NCI-H2107 treated with DMSO at 0.1 percent for 48 hours (cell line): ENCODE measurements at regions not wholly inside any gene's neighbourhood (a gene's known extent, or its start where the extent isn't known, plus 50 kb on each side); places are given as distances from the start of the nearest gene placed in this dataset.

ENCODE experiments used
- DNase-seq: peaks from one replicate; lab custom pipeline; 2025; ENCODE audit not compliant: unreplicated experiment; lab: John Stamatoyannopoulos, UW

- no peak for DNase-seq
These were observed 512.2 kb upstream of the PKDCC start for GRCh38 chr2:41535575-41535974.

GRCh38 chr2:41540272-41540998 lies 507.4 kb upstream of the PKDCC start:
- no peak for DNase-seq

DNA sequence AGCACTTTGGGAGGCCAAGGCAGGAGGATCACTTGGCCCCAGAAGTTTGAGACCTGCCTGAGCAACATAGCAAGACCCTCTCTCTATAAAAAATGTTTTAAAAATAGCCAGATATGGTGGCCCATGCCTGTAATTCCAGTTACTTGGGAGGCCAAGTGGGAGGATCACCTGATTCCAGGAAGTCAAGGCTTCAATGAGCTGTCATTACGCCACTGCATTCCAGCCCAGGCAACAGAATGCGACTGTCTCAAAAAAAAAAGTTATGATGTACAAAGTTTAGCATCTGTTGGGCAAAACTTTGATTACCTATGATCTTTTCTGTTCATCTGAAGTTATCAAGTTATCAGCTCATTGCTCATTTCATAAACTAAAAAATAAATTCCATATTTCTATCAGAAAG lies 504.1 kb upstream of the PKDCC start:
- DNase-seq: no peak

- DNase-seq: no peak
These were observed 503.1 kb upstream of the PKDCC start for GRCh38 chr2:41544709-41545108.

GRCh38 chr2:41546031-41546430 lies 501.8 kb upstream of the PKDCC start:
- no peak for DNase-seq

GRCh38 chr2:41568648-41569047 lies 479.2 kb upstream of the PKDCC start:
- DNase-seq: no peak

GRCh38 chr2:41572154-41572553 lies 475.7 kb upstream of the PKDCC start:
- no peak for DNase-seq

- DNase-seq: no peak
These were observed 471.4 kb upstream of the PKDCC start for GRCh38 chr2:41576423-41576822.

DNA sequence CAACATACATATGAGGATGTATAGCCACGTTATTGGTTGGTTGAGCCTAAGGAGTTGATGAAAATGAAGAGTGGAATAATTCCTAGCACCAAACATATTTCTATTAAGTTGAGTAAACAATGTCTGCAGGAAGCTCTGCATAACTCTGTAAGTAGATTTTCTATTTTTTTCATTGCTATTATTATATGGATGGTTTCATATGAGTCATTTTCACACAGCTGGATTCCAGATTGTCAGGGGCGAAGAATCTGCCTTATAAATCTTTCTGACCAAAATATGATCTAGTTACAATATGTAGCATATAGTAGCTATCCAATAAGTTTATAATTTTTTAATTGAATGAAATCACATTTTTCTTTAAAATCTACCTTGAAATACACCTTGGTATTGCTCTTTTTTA lies 468.0 kb upstream of the PKDCC start:
- no peak for DNase-seq

DNA sequence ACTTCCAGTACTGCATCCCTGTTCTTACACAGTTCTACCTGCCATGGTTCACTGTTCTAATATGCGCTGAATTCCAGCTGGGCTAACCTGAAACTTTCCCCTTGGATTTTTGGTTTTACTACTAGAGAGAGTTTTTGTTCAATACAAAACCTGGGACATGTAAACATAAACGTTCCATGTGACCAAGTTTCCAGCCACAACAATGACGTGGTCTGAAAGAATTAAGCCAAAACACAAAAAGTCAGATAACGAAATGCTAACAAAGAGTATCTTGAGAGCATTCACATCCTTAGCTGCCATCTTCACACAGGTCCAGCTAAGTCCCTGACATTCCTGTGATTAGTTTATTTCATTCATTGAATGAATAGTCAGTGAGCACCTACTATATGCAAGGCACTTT lies 467.0 kb upstream of the PKDCC start:
- no peak for DNase-seq

GRCh38 chr2:41595240-41595639 lies 452.6 kb upstream of the PKDCC start:
- DNase-seq: no peak

- no peak for DNase-seq
These were observed 450.1 kb upstream of the PKDCC start for GRCh38 chr2:41597680-41598079.

DNA sequence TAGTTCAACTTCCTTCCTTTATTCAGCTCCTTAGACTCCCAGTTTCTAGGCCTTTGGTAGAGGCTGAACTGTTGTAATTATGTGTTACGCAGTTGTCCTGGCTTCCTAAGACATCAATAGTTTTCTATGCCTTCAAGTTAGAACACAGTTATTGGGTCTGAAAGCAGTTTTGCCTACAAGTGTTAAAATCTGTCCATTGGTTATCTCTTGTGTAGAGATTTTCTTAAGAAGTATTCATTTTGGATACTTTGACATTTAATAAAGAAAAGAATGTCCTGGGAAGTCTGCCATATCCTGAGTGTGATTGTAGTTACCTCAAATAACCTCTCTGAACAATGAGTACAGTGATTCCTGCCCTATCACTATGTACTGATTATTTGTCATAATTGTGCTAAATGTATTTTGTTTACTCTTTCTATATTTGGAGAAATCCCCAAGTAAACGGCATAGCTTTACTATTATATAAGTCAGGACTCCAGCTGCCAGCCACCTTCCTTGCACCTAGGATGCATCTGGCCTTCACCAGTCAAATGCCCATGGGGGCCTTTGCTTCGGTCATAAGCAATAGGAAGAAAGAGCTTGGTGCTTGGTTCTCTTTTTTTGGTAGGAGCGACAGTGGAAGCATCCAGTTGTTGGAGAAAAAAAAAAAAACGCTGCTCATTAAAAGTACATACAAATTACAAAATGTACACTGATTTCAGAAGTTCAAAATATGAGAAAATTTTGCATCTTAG lies 449.5 kb upstream of the PKDCC start:
- no peak for DNase-seq

DNA sequence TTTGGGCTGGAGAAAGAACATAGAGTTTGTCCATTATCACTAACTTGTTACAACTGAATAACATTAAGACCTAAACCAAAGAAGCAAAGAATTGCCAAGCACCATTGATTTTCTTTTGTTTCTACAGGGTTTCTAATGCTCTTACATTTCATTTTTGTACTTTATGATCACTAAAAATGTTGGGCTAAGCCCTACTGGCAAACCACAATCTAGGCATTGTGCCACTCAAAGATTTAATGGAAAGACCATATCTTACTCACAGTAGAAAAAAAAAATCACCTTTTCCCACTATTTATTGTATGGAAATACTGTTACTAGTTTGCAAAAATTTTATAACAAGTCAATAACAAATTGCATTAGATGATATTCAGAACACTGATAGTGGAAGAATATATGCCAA lies 447.4 kb upstream of the PKDCC start:
- no peak for DNase-seq

- DNase-seq: no peak
These were observed 445.5 kb upstream of the PKDCC start for GRCh38 chr2:41602341-41602740.

- no peak for DNase-seq
These were observed 442.5 kb upstream of the PKDCC start for GRCh38 chr2:41605311-41605710.

GRCh38 chr2:41605914-41606313 lies 441.9 kb upstream of the PKDCC start:
- DNase-seq: no peak

DNA sequence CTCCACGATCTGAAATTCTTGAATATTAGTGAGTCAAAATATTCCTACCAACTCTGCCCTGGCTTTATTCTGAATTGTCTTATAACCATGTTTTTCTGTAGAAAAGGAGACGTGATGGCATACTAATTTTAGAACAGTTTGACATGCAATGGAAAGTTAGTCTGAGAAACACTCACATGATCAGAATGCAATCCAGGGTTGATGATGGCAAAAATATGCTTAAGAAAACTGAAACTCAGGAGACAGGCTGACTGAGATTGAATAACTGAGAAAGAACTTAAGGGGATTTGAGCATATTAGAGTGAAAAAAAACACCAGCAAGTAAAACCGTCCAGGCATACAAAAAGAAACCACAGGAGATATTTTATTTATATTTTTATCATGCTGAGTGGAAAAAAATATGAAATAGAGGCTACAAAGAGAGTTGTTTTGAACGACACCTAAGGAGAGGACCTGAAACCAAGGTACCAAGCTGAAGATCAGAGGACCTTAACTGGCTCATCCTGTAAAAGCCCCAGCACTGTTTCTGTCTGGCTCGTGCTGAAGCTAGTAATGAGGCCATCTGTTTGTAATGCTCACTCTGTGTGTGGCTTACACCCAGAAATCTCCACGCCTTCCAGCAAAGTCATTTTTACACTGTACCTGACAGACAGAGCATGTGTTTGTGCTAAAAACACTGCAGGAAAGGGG lies 437.2 kb upstream of the PKDCC start:
- DNase-seq: no peak

DNA sequence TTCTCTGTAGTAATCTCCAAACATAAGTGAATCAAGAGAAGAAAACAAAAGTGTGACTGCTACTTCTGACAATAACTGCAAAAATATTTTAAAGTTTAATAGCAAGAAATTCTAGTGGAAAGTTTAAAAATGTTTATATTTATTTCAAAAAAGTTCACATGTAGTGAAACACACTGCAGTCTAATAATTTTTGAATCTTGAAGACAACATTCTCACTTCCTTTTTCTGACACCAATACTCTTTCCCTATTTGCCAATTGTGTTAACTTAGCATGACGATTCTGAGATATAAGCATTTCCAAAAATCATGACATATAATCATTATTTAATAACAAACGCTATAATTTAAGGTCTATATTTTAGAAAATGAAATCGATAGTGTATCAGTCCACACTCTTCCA lies 429.1 kb upstream of the PKDCC start:
- no peak for DNase-seq

DNA sequence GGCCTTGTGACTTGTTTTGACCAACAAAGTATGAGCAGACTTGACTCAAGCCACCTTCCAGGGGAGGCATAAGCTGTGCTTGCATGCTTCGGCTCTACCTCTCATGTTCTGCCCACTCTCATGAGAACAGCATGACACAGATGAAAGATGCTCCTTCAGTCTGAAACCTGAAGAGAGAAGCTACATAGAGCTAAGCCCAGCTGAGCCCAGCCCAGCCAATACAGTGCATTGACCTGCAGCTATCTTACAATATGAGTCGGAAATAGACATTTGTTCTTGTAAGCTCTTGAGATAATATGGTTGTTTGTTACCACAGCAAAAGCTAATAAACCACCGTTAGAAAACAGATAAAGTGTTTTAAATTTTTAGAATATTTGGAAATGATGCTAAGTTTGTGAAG lies 426.7 kb upstream of the PKDCC start:
- DNase-seq: no peak

- DNase-seq: no peak
These were observed 426.3 kb upstream of the PKDCC start for GRCh38 chr2:41621563-41621962.

GRCh38 chr2:41622301-41622700 lies 425.5 kb upstream of the PKDCC start:
- DNase-seq: no peak
